DMS153 (cell line): ENCODE measurements at regions not wholly inside any gene's neighbourhood (a gene's known extent, or its start where the extent isn't known, plus 50 kb on each side); places are given as distances from the start of the nearest gene placed in this dataset.
"Not testable (repeated sequence)": the region's sequence is repeated elsewhere in the genome, so short reads cannot be mapped to it uniquely, and the experiment has no call there.

ENCODE experiments used
- DNase-seq: peaks from one replicate; lab custom pipeline; 2025; lab: John Stamatoyannopoulos, UW

GRCh38 chr9:78383130-78383529, 86.2 kb downstream of the PSAT1 start:
- DNase-seq = no peak

- DNase-seq = no peak
Observed at GRCh38 chr9:78386348-78386747, 89.4 kb downstream of the PSAT1 start.

- DNase-seq = no peak
Observed at GRCh38 chr9:78386773-78387172, 89.8 kb downstream of the PSAT1 start.

GRCh38 chr9:78393340-78393739, 96.4 kb downstream of the PSAT1 start:
- no peak for DNase-seq

- no peak for DNase-seq
Observed at GRCh38 chr9:78393932-78394331, 97.0 kb downstream of the PSAT1 start.

- DNase-seq = no peak
Observed at GRCh38 chr9:78396087-78396486, 99.2 kb downstream of the PSAT1 start.

- DNase-seq = no peak
Observed at GRCh38 chr9:78397045-78397444, 100.1 kb downstream of the PSAT1 start.

- DNase-seq = no peak
Observed at GRCh38 chr9:78397454-78397853, 100.5 kb downstream of the PSAT1 start.

GRCh38 chr9:78399153-78399552, 102.2 kb downstream of the PSAT1 start:
- no peak for DNase-seq

GRCh38 chr9:78400496-78400895, 103.6 kb downstream of the PSAT1 start:
- no peak for DNase-seq

- no peak for DNase-seq
Observed at GRCh38 chr9:78405461-78405860, 108.5 kb downstream of the PSAT1 start.

GRCh38 chr9:78406146-78406545, 109.2 kb downstream of the PSAT1 start:
- DNase-seq = no peak

GRCh38 chr9:78406933-78407332, 110.0 kb downstream of the PSAT1 start:
- no peak for DNase-seq

- DNase-seq = no peak
Observed at GRCh38 chr9:78407636-78408312, 110.8 kb downstream of the PSAT1 start.

GRCh38 chr9:78408388-78408787, 111.5 kb downstream of the PSAT1 start:
- DNase-seq = no peak

GRCh38 chr9:78409928-78410510, 113.1 kb downstream of the PSAT1 start:
- not testable (repeated sequence) for DNase-seq

- no peak for DNase-seq
Observed at GRCh38 chr9:78422309-78422708, 125.4 kb downstream of the PSAT1 start.

- no peak for DNase-seq
Observed at GRCh38 chr9:78424299-78424698, 127.4 kb downstream of the PSAT1 start.

GRCh38 chr9:78428640-78429039, 131.7 kb downstream of the PSAT1 start:
- DNase-seq = no peak

GRCh38 chr9:78430387-78430786, 133.5 kb downstream of the PSAT1 start:
- no peak for DNase-seq

GRCh38 chr9:78431039-78431438, 134.1 kb downstream of the PSAT1 start:
- DNase-seq = not testable (repeated sequence)

- no peak for DNase-seq
Observed at GRCh38 chr9:78436873-78437272, 139.9 kb downstream of the PSAT1 start.

GRCh38 chr9:78437296-78437695, 140.4 kb downstream of the PSAT1 start:
- DNase-seq = no peak

- DNase-seq = no peak
Observed at GRCh38 chr9:78437806-78438205, 140.9 kb downstream of the PSAT1 start.
